ENCODE measurements at regions not wholly inside any gene's neighbourhood (a gene's known extent, or its start where the extent isn't known, plus 50 kb on each side); places are given as distances from the start of the nearest gene placed in this dataset.
"Not testable (repeated sequence)": the region's sequence is repeated elsewhere in the genome, so short reads cannot be mapped to it uniquely, and the experiment has no call there.

DNA sequence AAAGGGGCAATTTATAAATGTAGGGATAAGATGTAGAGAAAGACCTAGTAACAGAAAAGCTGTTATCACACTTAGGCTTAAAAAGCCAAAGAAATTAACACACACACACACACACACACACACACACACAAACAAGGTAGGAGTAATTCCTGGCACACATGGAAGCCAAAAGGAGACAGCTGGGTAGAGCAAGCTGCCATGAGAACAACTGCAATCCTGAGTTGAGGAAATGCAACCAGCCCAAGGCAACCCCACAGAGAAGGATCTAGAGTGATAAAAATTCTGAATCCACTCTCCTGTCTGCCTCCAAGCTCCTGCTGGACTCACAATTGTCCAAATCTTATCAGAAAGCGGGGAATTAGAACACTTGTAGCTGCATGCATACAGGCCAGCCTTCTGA is 229.1 kb upstream of the DGKB start:
- no TSS peak for BruUV-seq (replicated peaks)
- TF ChIP-seq, protein P1, sequence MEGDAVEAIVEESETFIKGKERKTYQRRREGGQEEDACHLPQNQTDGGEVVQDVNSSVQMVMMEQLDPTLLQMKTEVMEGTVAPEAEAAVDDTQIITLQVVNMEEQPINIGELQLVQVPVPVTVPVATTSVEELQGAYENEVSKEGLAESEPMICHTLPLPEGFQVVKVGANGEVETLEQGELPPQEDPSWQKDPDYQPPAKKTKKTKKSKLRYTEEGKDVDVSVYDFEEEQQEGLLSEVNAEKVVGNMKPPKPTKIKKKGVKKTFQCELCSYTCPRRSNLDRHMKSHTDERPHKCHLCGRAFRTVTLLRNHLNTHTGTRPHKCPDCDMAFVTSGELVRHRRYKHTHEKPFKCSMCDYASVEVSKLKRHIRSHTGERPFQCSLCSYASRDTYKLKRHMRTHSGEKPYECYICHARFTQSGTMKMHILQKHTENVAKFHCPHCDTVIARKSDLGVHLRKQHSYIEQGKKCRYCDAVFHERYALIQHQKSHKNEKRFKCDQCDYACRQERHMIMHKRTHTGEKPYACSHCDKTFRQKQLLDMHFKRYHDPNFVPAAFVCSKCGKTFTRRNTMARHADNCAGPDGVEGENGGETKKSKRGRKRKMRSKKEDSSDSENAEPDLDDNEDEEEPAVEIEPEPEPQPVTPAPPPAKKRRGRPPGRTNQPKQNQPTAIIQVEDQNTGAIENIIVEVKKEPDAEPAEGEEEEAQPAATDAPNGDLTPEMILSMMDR (conservative IDR thresholded peaks at IDR 0.05; ENCODE audit: low read length): no peak
- no peak for TF ChIP-seq EZH2phosphoT487 (IDR thresholded peaks at IDR 0.05; ENCODE audit: borderline replicate concordance, low read depth, low read length)
- no peaks in the 10 kb centered on the region for H3K79me2 ChIP-seq (ENCODE audit: insufficient read depth, low read depth, low read length)
- H3K36me3 ChIP-seq (ENCODE audit: insufficient read depth, low read length): no peaks in the 10 kb centered on the region
- no peak overlapping the region for H2AFZ ChIP-seq (ENCODE audit: low read length)
- H3K4me1 ChIP-seq (ENCODE audit: insufficient read depth, low read length, poor library complexity, severe bottlenecking): no peaks in the 10 kb centered on the region
- ChIA-PET CTCF (ENCODE audit: unreplicated experiment) (no interaction called here), POLR2A (interaction anchor here (1.0 kb wide), 1 partner anchor 10 kb away, joined by 3 read pairs; no protein-coding TSS in a partner anchor)
- intact Hi-C loops (cut with micrococcal nuclease; ENCODE audit: unreplicated experiment): no loop called here
- H3K27ac ChIP-seq (ENCODE audit: low read depth, low read length, poor library complexity, severe bottlenecking): no peak overlapping the region
- H3K9me3 ChIP-seq (ENCODE audit: low read length): no peaks in the 10 kb centered on the region
- no peak overlapping the region for H3K4me2 ChIP-seq (ENCODE audit: low read length)
- no peak overlapping the region for H3K4me3 ChIP-seq (ENCODE audit: low read depth, low read length, poor library complexity, severe bottlenecking)
- H3K9me2 ChIP-seq (ENCODE audit: insufficient read depth, low read length): no peaks in the 10 kb centered on the region
- H4K20me1 ChIP-seq (ENCODE audit: insufficient read depth, low read length): no peaks in the 10 kb centered on the region
- no peak for DNase-seq (ENCODE audit: low spot score)

DNA sequence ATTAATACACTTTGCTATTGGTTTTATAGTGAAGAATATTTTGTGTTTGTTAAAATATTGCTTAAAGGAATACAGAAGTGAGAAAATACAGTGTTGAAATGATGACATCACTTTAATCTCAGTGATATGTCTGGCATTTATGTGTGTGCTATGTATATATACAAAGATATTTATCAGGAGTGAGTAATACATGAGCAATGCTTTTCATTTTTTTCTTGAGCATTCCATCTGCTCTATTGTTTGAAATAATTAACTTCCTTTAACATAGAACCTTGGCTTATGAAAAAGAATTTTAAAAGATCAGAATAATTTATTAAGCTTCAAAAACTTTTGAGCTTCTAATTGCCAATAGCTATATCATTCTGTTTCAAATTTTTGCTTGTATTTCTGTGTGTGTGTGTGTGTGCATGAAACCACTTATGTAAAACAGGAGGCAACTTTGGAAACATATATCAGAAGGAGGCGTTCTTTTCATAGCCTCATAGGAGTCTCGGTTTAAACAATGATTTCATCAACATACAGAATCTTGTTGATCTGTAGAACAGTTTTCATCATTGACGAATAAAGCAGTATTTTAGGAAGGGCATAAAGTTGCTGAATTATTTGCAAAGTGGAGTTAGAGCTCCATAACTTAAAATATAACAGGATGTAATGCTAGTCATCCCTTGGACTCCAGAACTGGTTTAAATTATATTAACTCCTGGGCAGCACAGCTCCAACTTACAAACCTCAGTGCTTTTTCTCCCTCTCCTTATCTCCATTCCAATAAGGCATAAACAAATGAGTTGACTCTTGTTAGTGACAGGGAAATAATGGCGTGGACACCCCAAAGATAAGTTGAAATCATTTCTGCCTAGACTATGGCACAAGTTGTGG is 228.4 kb upstream of the DGKB start:
- TF ChIP-seq EZH2phosphoT487 (IDR thresholded peaks at IDR 0.05; ENCODE audit: borderline replicate concordance, low read depth, low read length): no peak
- TF ChIP-seq, protein P1 (conservative IDR thresholded peaks at IDR 0.05; ENCODE audit: low read length): no peak
- POLR2A ChIA-PET: no interaction called here
- CTCF ChIA-PET (ENCODE audit: unreplicated experiment): no interaction called here

DNA sequence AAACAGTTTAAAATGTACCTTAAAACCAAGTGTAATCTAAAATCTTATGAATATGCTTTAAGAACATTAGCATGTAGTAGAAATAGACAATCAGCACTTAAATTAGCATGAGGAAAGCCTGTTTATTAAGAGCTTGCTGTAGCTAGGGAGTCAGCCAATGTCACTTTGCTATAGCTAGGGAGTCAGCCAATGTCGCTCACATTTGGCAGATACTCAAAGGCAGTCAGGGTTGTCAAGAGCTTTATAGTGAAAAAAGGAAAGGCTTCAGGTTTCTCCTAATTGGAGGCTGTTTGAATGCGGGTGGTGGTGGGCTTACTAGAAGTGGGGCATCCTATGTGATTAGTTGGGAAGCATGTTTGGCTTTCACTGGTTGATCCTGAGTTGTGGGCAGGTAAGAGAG is 226.2 kb upstream of the DGKB start:
- Histone ChIP-seq H3K27ac (ENCODE audit: low read depth, low read length, poor library complexity, severe bottlenecking) (no peak overlapping the region), H3K4me2 (ENCODE audit: low read length) (no peak overlapping the region), H3K9me3 (ENCODE audit: low read length) (no peaks in the 10 kb centered on the region), H3K4me3 (ENCODE audit: low read depth, low read length, poor library complexity, severe bottlenecking) (no peak overlapping the region), H2AFZ (ENCODE audit: low read length) (no peak overlapping the region), H3K36me3 (ENCODE audit: insufficient read depth, low read length) (no peaks in the 10 kb centered on the region), H3K9me2 (ENCODE audit: insufficient read depth, low read length) (no peaks in the 10 kb centered on the region), H3K4me1 (ENCODE audit: insufficient read depth, low read length, poor library complexity, severe bottlenecking) (no peaks in the 10 kb centered on the region), H4K20me1 (ENCODE audit: insufficient read depth, low read length) (no peaks in the 10 kb centered on the region), H3K79me2 (ENCODE audit: insufficient read depth, low read depth, low read length) (no peaks in the 10 kb centered on the region)
- no TSS peak for BruUV-seq (replicated peaks)
- no peak for DNase-seq (ENCODE audit: low spot score)
- CTCF ChIA-PET (ENCODE audit: unreplicated experiment): no interaction called here
- intact Hi-C loops (cut with micrococcal nuclease; ENCODE audit: unreplicated experiment): no loop called here
- POLR2A ChIA-PET: no interaction called here
- TF ChIP-seq EZH2phosphoT487 (IDR thresholded peaks at IDR 0.05; ENCODE audit: borderline replicate concordance, low read depth, low read length): no peak
- TF ChIP-seq, protein P1 (conservative IDR thresholded peaks at IDR 0.05; ENCODE audit: low read length): no peak

More for the DNA sequence above, 228.4 kb upstream of the DGKB start:
- H3K27ac ChIP-seq (ENCODE audit: low read depth, low read length, poor library complexity, severe bottlenecking): no peak overlapping the region
- intact Hi-C loops (cut with micrococcal nuclease; ENCODE audit: unreplicated experiment): no loop called here
- H3K9me2 ChIP-seq (ENCODE audit: insufficient read depth, low read length): no peaks in the 10 kb centered on the region
- no peak overlapping the region for H3K4me3 ChIP-seq (ENCODE audit: low read depth, low read length, poor library complexity, severe bottlenecking)
- BruUV-seq (replicated peaks): no TSS peak
- no peak overlapping the region for H3K4me2 ChIP-seq (ENCODE audit: low read length)
- no peak for DNase-seq (ENCODE audit: low spot score)
- H3K79me2 ChIP-seq (ENCODE audit: insufficient read depth, low read depth, low read length): no peaks in the 10 kb centered on the region
- H4K20me1 ChIP-seq (ENCODE audit: insufficient read depth, low read length): no peaks in the 10 kb centered on the region
- no peak overlapping the region for H2AFZ ChIP-seq (ENCODE audit: low read length)
- H3K36me3 ChIP-seq (ENCODE audit: insufficient read depth, low read length): no peaks in the 10 kb centered on the region
- H3K9me3 ChIP-seq (ENCODE audit: low read length): no peaks in the 10 kb centered on the region
- H3K4me1 ChIP-seq (ENCODE audit: insufficient read depth, low read length, poor library complexity, severe bottlenecking): no peaks in the 10 kb centered on the region

DNA sequence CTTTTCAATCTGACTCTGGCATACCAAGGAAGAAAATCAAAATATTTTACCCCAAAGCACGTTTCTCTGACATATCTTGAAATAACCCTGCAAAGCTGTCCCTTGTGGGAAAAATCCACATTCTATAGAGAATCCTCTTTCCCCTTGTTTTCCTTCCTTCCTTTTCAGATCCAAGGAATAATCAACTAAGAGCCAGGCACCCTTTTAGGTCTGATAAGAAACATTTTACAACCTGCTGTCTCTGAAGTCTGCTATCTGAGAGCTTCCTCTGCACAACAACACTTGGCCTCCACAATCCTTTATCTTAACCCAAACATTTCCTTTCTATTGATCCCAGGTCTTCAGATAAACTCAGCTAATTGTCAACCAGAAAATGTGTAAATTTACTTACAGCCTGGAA is 224.1 kb upstream of the DGKB start:
- H3K79me2 ChIP-seq (ENCODE audit: insufficient read depth, low read depth, low read length); H3K4me3 ChIP-seq (ENCODE audit: low read depth, low read length, poor library complexity, severe bottlenecking); H2AFZ ChIP-seq (ENCODE audit: low read length); intact Hi-C loops (cut with micrococcal nuclease; ENCODE audit: unreplicated experiment); H3K9me2 ChIP-seq (ENCODE audit: insufficient read depth, low read length); H3K4me1 ChIP-seq (ENCODE audit: insufficient read depth, low read length, poor library complexity, severe bottlenecking); H3K4me2 ChIP-seq (ENCODE audit: low read length); H4K20me1 ChIP-seq (ENCODE audit: insufficient read depth, low read length); DNase-seq (ENCODE audit: low spot score); H3K9me3 ChIP-seq (ENCODE audit: low read length); CTCF ChIA-PET (ENCODE audit: unreplicated experiment); H3K36me3 ChIP-seq (ENCODE audit: insufficient read depth, low read length); BruUV-seq (replicated peaks); H3K27ac ChIP-seq (ENCODE audit: low read depth, low read length, poor library complexity, severe bottlenecking): not testable (repeated sequence)
- POLR2A ChIA-PET: interaction anchor here (0.6 kb wide), 1 partner anchor 588 kb away, joined by 3 read pairs; no protein-coding TSS in a partner anchor

Data from OCI-LY7 (cell line).